ENCODE measurements at regions not wholly inside any gene's neighbourhood (a gene's known extent, or its start where the extent isn't known, plus 50 kb on each side); places are given as distances from the start of the nearest gene placed in this dataset.

DNA sequence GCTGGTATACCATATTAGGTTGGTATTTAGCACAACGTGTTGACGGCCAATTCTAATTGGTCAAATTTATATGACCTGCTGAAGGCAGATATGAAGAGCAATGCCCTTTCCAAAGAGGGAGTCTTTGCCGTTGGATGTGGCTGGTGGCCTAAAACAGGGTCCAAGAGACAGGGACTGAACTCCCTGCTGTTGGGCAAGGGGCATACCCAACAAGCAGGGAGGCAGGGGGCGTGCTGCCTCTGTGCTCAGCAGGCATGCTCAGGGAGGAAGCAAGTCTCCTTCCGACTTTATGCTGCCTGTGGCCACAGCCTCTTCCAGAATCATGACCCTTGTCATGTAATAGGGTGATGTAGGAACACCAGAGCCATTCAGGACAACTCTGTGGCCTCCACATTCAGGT lies 167.7 kb upstream of the NPVF start:
- no peak for DNase-seq (ENCODE audit: low read depth, low spot score)

- no peak for DNase-seq (ENCODE audit: low read depth, low spot score)
These were observed 168.4 kb upstream of the NPVF start for GRCh38 chr7:25396668-25397067.

GRCh38 chr7:25398418-25398817 lies 170.1 kb upstream of the NPVF start:
- no peak for DNase-seq (ENCODE audit: low read depth, low spot score)

DNA sequence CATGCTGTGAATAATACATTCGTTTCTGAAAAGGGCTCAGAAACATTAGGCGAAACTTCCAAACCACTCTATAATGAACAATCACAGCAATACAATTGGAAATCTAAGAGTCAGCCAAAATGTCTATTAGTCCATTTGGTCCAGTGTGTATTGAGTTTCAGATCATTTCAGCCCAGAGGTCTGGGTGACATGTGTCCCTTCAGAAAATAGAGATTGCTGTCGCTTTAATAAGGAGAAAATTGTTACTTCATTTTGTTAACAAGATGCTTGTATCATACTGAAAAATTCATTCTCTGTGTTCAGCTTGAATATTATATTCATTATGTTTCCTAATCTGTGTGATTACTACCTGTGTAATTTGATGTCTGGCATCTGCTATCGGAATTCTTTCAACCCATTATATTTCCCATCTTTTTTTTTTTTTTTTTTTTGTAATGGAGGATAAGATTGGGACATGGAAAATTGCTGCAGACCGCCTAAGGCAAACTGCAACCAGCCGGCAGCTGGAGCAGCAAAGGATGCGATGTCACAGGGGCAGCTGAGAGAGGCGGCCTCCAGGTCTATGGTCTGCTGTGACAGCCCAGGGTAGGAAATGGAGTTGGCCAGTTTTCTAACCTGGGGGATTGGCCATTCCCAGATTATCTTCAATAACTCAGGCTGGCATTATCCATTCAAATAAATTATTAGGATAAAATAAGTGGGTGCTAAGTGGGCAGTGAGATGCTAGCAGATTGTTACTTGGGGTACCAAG lies 170.9 kb upstream of the NPVF start:
- no peak for DNase-seq (ENCODE audit: low read depth, low spot score)

- DNase-seq (ENCODE audit: low read depth, low spot score): no peak
These were observed 174.2 kb upstream of the NPVF start for GRCh38 chr7:25402532-25402931.

DNA sequence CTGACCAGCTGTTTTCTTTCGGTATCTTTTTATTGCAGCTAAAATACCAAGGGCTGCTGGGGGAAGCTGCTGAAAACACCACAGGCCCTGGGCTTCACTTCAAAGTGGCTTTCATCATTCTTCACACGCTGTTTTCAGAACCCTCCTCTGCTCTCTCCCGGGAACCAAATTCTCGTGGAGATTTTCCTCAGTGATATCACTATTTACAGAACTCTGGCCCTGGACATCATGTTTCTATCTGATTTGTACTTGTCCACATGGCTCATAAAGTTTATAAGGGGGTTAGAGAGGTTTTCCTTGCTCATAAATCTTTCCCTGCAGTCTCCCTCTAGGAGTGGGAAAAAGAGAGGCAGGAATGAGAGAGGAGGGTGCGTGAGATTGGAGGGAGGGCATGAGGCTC lies 177.4 kb upstream of the NPVF start:
- DNase-seq (ENCODE audit: low read depth, low spot score): no peak

- DNase-seq (ENCODE audit: low read depth, low spot score): no peak
These were observed 178.8 kb upstream of the NPVF start for GRCh38 chr7:25407053-25407452.

- no peak for DNase-seq (ENCODE audit: low read depth, low spot score)
These were observed 179.9 kb upstream of the NPVF start for GRCh38 chr7:25408012-25408687.

DNA sequence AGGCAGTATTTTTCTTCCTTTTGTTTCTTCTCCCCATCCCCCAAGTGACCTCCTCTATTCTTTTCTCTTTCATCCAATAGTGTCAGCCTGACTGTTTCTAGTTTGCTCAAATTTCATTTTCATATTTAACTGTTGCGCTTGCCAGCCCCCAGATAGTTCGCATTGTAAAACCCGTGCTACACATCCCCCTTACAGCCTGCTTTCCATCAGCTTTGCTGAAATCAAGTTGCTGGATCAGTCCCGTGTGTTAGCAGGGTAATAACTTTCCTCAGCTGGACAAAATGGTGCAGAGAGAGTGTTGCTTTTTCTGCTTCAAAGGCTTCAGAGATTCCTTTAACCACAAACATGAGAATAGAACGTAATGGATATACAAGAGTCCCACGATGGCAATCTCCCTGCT lies 180.6 kb upstream of the NPVF start:
- no peak for DNase-seq (ENCODE audit: low read depth, low spot score)

GRCh38 chr7:25409897-25410636 lies 181.8 kb upstream of the NPVF start:
- DNase-seq (ENCODE audit: low read depth, low spot score): no peak

DNA sequence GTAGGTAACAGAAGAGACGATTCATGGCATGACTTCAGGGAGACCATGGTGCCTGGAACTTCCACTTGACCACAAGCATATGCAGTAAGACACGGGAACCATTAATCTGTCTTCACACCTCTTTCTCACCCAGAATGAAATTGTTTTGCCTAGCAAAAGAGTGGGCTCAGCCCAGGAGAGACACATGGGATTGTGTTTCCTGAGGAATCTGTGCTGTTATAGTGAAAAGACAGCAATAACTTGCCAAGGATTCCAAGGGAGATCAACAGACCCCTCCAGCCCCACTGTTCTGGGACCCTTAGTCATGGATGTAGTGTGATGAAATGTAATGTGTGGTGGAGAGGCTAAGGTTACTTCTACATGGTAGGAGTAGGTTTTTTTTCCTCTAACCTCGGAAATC lies 192.5 kb upstream of the NPVF start:
- no peak for DNase-seq (ENCODE audit: low read depth, low spot score)

- no peak for DNase-seq (ENCODE audit: low read depth, low spot score)
These were observed 195.8 kb upstream of the NPVF start for GRCh38 chr7:25424113-25424512.

DNA sequence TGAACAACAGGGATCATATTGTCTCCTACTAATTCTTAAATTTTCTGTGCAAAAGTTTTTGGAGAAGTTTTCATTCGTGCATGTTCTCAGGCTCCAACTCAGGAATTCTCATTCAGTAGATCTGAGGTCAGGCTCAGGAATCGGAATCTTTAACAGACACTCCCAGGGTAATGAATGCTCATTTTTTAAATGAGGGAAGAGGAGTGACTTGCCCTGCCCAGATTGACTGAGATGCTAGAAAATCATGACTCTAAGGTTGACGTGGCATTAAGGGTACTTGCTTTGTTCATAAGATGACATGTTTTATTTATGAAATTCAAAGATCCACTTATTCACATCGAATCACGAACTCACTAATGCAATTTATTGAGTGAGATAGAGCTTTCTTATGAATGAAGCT lies 196.6 kb upstream of the NPVF start:
- no peak for DNase-seq (ENCODE audit: low read depth, low spot score)

DNA sequence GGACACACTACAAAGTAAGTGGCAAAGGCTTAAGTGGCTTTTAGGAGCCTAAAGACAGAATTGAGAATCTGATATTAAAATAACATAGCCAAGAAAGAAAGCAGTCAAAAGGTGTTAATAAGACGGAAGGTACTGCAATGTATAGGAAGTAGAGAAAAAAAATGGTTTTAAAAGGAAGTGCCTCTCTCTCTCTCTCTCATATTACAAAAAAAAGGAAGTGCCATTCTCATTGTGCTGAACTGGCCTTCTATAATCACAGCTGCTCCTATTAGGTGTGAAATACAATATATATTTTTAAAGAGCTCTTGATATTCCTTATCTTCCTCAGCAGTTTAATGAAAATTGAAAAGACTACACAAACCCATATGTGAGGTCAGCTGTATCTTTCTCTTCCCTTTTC lies 199.4 kb upstream of the NPVF start:
- no peak for DNase-seq (ENCODE audit: low read depth, low spot score)

- DNase-seq (ENCODE audit: low read depth, low spot score): no peak
These were observed 201.4 kb upstream of the NPVF start for GRCh38 chr7:25429731-25430130.

- no peak for DNase-seq (ENCODE audit: low read depth, low spot score)
These were observed 202.1 kb upstream of the NPVF start for GRCh38 chr7:25430200-25430931.

DNA sequence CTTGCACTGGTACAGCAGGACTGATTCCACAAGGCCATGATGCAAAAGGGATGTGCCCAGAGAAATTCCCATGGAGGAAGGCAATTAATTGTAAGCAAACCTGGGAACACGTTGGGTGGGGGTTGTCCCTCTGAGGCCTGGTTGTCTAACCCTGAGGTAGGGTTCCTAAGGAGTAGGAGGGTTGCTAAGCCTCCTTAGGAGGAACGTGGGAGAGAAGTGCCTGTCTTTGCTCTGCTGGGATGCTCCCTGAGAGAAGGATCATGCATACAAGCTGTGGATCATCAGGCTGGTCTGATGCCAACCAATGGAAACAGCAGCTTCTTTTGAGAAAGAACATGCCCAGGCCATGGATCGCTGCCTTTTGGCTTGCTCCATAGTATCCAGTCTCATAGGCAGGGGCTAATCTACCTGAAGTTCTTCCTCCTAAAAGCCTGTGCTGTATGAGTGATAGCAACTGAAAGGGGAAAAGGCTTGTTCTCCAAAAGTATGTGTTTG lies 203.7 kb upstream of the NPVF start:
- DNase-seq (ENCODE audit: low read depth, low spot score): no peak

GRCh38 chr7:25432807-25433206 lies 204.5 kb upstream of the NPVF start:
- DNase-seq (ENCODE audit: low read depth, low spot score): no peak

GRCh38 chr7:25436413-25436812 lies 208.1 kb upstream of the NPVF start:
- no peak for DNase-seq (ENCODE audit: low read depth, low spot score)

GRCh38 chr7:25437308-25437707 lies 209.0 kb upstream of the NPVF start:
- no peak for DNase-seq (ENCODE audit: low read depth, low spot score)

DNA sequence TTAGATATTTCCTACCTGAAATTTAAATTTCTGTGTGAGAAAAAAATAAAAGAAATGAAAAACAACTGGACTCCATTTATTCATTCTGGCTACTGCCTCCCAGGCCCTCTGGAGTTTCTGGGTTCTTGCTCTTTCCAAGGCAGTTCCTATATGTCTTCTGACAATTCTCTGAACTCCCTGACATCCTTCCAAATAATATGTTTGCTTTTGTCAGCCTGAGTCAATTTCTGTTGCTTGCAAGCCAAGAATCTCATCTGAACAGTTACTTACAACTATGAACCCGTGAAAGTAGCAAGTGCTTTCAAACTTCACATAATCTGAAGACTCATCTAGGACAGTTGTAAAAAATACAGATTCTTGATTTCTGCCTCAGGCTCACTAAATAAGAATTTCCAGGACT lies 216.7 kb upstream of the NPVF start:
- DNase-seq (ENCODE audit: low read depth, low spot score): no peak

GRCh38 chr7:25448301-25448700 lies 220.0 kb upstream of the NPVF start:
- DNase-seq (ENCODE audit: low read depth, low spot score): no peak

Data from activated CD4-positive, CD25-positive, alpha-beta regulatory T cell treated with anti-CD3 and anti-CD28 coated beads, Interleukin-2, amount 50 U/mL, for 16 hours (primary cell).